ENCODE measurements at regions not wholly inside any gene's neighbourhood (a gene's known extent, or its start where the extent isn't known, plus 50 kb on each side); places are given as distances from the start of the nearest gene placed in this dataset.

GRCh38 chr7:49397750-49398149, 375.7 kb upstream of the VWC2 start:
- no peak for TF ChIP-seq CTCF (conservative IDR thresholded peaks at IDR 0.05; ENCODE audit: control insufficient read depth, insufficient read depth, low read depth, low read length)
- no peak for DNase-seq (ENCODE audit: low read depth)
- H3K4me3 ChIP-seq (ENCODE audit: control insufficient read depth, low read depth, low read length) = no peak overlapping the region

- no peak overlapping the region for H3K4me3 ChIP-seq (ENCODE audit: control insufficient read depth, low read depth, low read length)
- no peak for TF ChIP-seq CTCF (conservative IDR thresholded peaks at IDR 0.05; ENCODE audit: control insufficient read depth, insufficient read depth, low read depth, low read length)
- DNase-seq (ENCODE audit: low read depth) = peak; percentile 3
These were observed 375.2 kb upstream of the VWC2 start for GRCh38 chr7:49398236-49398635.

- no peak for TF ChIP-seq CTCF (conservative IDR thresholded peaks at IDR 0.05; ENCODE audit: control insufficient read depth, insufficient read depth, low read depth, low read length)
- no peak overlapping the region for H3K4me3 ChIP-seq (ENCODE audit: control insufficient read depth, low read depth, low read length)
These were observed 374.7 kb upstream of the VWC2 start for GRCh38 chr7:49398746-49399145.

GRCh38 chr7:49400891-49401550, 372.4 kb upstream of the VWC2 start:
- H3K4me3 ChIP-seq (ENCODE audit: control insufficient read depth, low read depth, low read length) = no peak overlapping the region
- no peak for TF ChIP-seq CTCF (conservative IDR thresholded peaks at IDR 0.05; ENCODE audit: control insufficient read depth, insufficient read depth, low read depth, low read length)
- peak; percentile 4 for DNase-seq (ENCODE audit: low read depth)

More at GRCh38 chr7:49398746-49399145, 374.7 kb upstream of the VWC2 start:
- DNase-seq (ENCODE audit: low read depth) = peak; percentile 54

GRCh38 chr7:49403844-49404243, 369.6 kb upstream of the VWC2 start:
- TF ChIP-seq CTCF (conservative IDR thresholded peaks at IDR 0.05; ENCODE audit: control insufficient read depth, insufficient read depth, low read depth, low read length) = no peak
- no peak overlapping the region for H3K4me3 ChIP-seq (ENCODE audit: control insufficient read depth, low read depth, low read length)
- DNase-seq (ENCODE audit: low read depth) = no peak

GRCh38 chr7:49407205-49407604, 366.2 kb upstream of the VWC2 start:
- no peak overlapping the region for H3K4me3 ChIP-seq (ENCODE audit: control insufficient read depth, low read depth, low read length)
- DNase-seq (ENCODE audit: low read depth) = no peak
- TF ChIP-seq CTCF (conservative IDR thresholded peaks at IDR 0.05; ENCODE audit: control insufficient read depth, insufficient read depth, low read depth, low read length) = no peak

- TF ChIP-seq CTCF (conservative IDR thresholded peaks at IDR 0.05; ENCODE audit: control insufficient read depth, insufficient read depth, low read depth, low read length) = no peak
- DNase-seq (ENCODE audit: low read depth) = no peak
- no peak overlapping the region for H3K4me3 ChIP-seq (ENCODE audit: control insufficient read depth, low read depth, low read length)
These were observed 356.4 kb upstream of the VWC2 start for GRCh38 chr7:49417034-49417433.

All from fibroblast of mammary gland (primary cell).